ENCODE measurements at regions not wholly inside any gene's neighbourhood (a gene's known extent, or its start where the extent isn't known, plus 50 kb on each side); places are given as distances from the start of the nearest gene placed in this dataset.

GRCh38 chr4:71243091-71243833 lies 95.6 kb upstream of the SLC4A4 start:
- H3K4me3 ChIP-seq (ENCODE audit: low read depth, low read length): no peak overlapping the region
- TF ChIP-seq, protein P1, sequence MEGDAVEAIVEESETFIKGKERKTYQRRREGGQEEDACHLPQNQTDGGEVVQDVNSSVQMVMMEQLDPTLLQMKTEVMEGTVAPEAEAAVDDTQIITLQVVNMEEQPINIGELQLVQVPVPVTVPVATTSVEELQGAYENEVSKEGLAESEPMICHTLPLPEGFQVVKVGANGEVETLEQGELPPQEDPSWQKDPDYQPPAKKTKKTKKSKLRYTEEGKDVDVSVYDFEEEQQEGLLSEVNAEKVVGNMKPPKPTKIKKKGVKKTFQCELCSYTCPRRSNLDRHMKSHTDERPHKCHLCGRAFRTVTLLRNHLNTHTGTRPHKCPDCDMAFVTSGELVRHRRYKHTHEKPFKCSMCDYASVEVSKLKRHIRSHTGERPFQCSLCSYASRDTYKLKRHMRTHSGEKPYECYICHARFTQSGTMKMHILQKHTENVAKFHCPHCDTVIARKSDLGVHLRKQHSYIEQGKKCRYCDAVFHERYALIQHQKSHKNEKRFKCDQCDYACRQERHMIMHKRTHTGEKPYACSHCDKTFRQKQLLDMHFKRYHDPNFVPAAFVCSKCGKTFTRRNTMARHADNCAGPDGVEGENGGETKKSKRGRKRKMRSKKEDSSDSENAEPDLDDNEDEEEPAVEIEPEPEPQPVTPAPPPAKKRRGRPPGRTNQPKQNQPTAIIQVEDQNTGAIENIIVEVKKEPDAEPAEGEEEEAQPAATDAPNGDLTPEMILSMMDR (IDR thresholded peaks at IDR 0.05; ENCODE audit: insufficient read depth, low read depth, low read length, missing control alignments): no peak
- DNase-seq (ENCODE audit: low read depth): no peak

DNA sequence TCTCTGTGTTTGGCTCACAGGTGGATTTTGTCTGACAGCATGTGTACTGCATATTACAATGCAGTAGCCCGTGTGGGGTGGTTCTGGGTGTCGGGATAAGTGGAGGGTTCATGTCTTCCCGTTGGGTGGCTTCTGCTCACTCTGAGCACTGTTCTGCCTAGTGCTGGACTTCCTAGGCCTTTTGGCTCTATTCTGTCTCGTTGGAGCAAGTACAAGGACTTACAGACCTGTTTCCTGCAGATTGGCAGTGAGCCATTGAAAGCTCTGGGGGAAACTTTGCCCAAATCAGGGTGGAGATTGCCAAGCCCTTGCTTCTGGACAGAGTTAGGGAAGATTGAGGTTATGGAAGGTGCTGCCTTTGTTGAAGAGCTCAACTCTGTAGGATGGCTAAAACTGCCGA lies 91.1 kb upstream of the SLC4A4 start:
- TF ChIP-seq, protein P1 (IDR thresholded peaks at IDR 0.05; ENCODE audit: insufficient read depth, low read depth, low read length, missing control alignments): no peak
- H3K4me3 ChIP-seq (ENCODE audit: low read depth, low read length): no peak overlapping the region
- DNase-seq (ENCODE audit: low read depth): no peak

DNA sequence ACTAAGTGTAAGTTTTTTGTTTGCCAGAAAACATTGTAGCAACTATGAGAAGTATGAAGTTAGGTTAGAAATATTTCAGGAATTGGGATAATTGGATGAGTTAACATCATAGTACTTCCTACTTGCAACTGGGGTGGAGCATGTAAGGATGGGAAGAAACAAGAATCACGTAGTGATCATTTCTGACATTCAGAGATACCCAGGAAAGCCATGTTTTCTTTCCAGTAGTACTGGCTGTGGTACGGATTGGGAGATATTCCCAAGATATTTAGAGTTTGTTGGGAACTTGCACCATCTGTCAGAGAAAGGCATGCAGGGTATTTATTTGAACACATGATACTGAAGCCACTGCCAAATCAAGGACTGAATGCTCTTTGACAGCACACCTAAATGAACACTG lies 87.6 kb upstream of the SLC4A4 start:
- no peak overlapping the region for H3K4me3 ChIP-seq (ENCODE audit: low read depth, low read length)
- TF ChIP-seq, protein P1 (IDR thresholded peaks at IDR 0.05; ENCODE audit: insufficient read depth, low read depth, low read length, missing control alignments): no peak
- no peak for DNase-seq (ENCODE audit: low read depth)

DNA sequence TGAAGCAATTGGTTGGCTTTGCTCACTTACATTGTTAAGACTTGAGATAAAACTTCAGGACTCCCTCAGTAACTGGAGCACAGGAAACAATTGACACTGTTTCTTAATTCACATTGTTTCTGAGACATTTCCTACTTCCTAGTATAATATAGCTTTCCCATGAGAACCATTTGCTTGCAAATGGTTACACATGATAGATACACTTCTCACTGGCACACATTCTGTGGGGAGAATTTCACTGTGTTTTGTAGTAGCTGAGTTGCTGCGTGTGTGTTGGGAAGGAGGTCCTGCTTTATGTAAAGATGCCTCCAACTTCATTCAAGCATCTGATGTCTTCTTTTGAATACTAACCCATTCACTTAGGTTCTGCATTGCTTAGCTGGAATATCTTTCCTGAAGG lies 85.3 kb upstream of the SLC4A4 start:
- no peak overlapping the region for H3K4me3 ChIP-seq (ENCODE audit: low read depth, low read length)
- TF ChIP-seq, protein P1 (IDR thresholded peaks at IDR 0.05; ENCODE audit: insufficient read depth, low read depth, low read length, missing control alignments): no peak
- DNase-seq (ENCODE audit: low read depth): no peak

- TF ChIP-seq, protein P1 (IDR thresholded peaks at IDR 0.05; ENCODE audit: insufficient read depth, low read depth, low read length, missing control alignments): no peak
- H3K4me3 ChIP-seq (ENCODE audit: low read depth, low read length): peak overlapping the region; percentile 17; the same call in 1 of the 2 replicates
- peak; percentile 33 for DNase-seq (ENCODE audit: low read depth)
Observed at GRCh38 chr4:71254451-71255012, 84.3 kb upstream of the SLC4A4 start.

DNA sequence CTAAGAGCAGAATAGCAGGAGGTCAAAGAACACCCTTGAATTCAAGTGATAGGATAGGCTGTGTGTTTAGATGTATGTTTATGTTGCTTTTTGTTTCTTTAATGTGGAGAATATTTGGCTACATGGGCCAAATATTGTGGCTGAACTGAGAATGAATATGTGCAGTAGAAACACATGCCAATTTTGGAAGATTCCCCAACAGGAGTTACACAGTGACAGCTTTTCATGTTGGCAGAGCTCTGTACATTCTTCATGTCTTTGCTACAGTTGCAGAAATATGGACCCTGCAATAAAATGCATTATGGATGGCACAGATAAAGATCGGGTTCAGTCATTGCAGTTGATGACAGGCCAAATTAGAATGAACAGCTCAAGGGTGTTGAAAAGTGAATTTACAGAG lies 82.8 kb upstream of the SLC4A4 start:
- DNase-seq (ENCODE audit: low read depth): no peak
- TF ChIP-seq, protein P1 (IDR thresholded peaks at IDR 0.05; ENCODE audit: insufficient read depth, low read depth, low read length, missing control alignments): no peak
- H3K4me3 ChIP-seq (ENCODE audit: low read depth, low read length): no peak overlapping the region
